CD4-positive, alpha-beta T cell treated with Interleukin-2 at 100 ng/mL for 4 hours (primary cell): ENCODE measurements at regions not wholly inside any gene's neighbourhood (a gene's known extent, or its start where the extent isn't known, plus 50 kb on each side); places are given as distances from the start of the nearest gene placed in this dataset.
"Not testable (repeated sequence)": the region's sequence is repeated elsewhere in the genome, so short reads cannot be mapped to it uniquely, and the experiment has no call there.

Source experiments
- DNase-seq: peaks from one replicate; pipeline ENCODE4 v3.0.0-alpha.2; 2020; ENCODE audit warnings: low spot score

GRCh38 chr2:101645886-101646285, 51.6 kb upstream of the MAP4K4 start:
- not testable (repeated sequence) for DNase-seq

GRCh38 chr2:101644842-101645383, 52.6 kb upstream of the MAP4K4 start:
- no peak for DNase-seq

- DNase-seq = no peak
These were observed 54.4 kb upstream of the MAP4K4 start for GRCh38 chr2:101643004-101643524.

GRCh38 chr2:101638817-101639605, 58.5 kb upstream of the MAP4K4 start:
- no peak for DNase-seq

- no peak for DNase-seq
These were observed 59.3 kb upstream of the MAP4K4 start for GRCh38 chr2:101638181-101638711.

- DNase-seq = no peak
These were observed 67.1 kb upstream of the MAP4K4 start for GRCh38 chr2:101630224-101630949.

- DNase-seq = no peak
These were observed 69.5 kb upstream of the MAP4K4 start for GRCh38 chr2:101628030-101628392.

GRCh38 chr2:101627285-101628029, 70.0 kb upstream of the MAP4K4 start:
- DNase-seq = no peak

GRCh38 chr2:101625814-101626213, 71.7 kb upstream of the MAP4K4 start:
- DNase-seq = not testable (repeated sequence)

- DNase-seq = no peak
These were observed 72.1 kb upstream of the MAP4K4 start for GRCh38 chr2:101625387-101625786.

GRCh38 chr2:101624706-101625332, 72.7 kb upstream of the MAP4K4 start:
- DNase-seq = no peak

- DNase-seq = peak; percentile 33
These were observed 74.4 kb upstream of the MAP4K4 start for GRCh38 chr2:101623031-101623521.

GRCh38 chr2:101622210-101623030, 75.1 kb upstream of the MAP4K4 start:
- no peak for DNase-seq

- no peak for DNase-seq
These were observed 78.3 kb upstream of the MAP4K4 start for GRCh38 chr2:101619191-101619591.

- no peak for DNase-seq
These were observed 79.7 kb upstream of the MAP4K4 start for GRCh38 chr2:101617796-101618195.

GRCh38 chr2:101617188-101617587, 80.3 kb upstream of the MAP4K4 start:
- DNase-seq = no peak

- DNase-seq = no peak
These were observed 83.3 kb upstream of the MAP4K4 start for GRCh38 chr2:101614127-101614759.

- DNase-seq = no peak
These were observed 84.3 kb upstream of the MAP4K4 start for GRCh38 chr2:101613056-101613704.

- no peak for DNase-seq
These were observed 85.5 kb upstream of the MAP4K4 start for GRCh38 chr2:101612019-101612418.
